Fibroblast of pulmonary artery (primary cell): ENCODE measurements at regions not wholly inside any gene's neighbourhood (a gene's known extent, or its start where the extent isn't known, plus 50 kb on each side); places are given as distances from the start of the nearest gene placed in this dataset.
A peak's percentile ranks its signal among the peaks of the same experiment; 100 is the strongest.

Experiments
- DNase-seq: peaks from one replicate; pipeline ENCODE4 v3.0.0-alpha.2; 2010; ENCODE audit warnings: low read depth
- H3K4me3 ChIP-seq: replicated peaks from 2 replicates; pipeline ENCODE4 v1.5.1; 2011; ENCODE audit warnings: low read depth, mild to moderate bottlenecking, control low read depth, low read length, moderate library complexity
- CTCF ChIP-seq: IDR thresholded peaks from 2 replicates; pipeline ENCODE4 v1.5.1; 2011; ENCODE audit warnings: mild to moderate bottlenecking, control low read depth, low read length, inconsistent platforms; ENCODE audit errors: missing control alignments

DNA sequence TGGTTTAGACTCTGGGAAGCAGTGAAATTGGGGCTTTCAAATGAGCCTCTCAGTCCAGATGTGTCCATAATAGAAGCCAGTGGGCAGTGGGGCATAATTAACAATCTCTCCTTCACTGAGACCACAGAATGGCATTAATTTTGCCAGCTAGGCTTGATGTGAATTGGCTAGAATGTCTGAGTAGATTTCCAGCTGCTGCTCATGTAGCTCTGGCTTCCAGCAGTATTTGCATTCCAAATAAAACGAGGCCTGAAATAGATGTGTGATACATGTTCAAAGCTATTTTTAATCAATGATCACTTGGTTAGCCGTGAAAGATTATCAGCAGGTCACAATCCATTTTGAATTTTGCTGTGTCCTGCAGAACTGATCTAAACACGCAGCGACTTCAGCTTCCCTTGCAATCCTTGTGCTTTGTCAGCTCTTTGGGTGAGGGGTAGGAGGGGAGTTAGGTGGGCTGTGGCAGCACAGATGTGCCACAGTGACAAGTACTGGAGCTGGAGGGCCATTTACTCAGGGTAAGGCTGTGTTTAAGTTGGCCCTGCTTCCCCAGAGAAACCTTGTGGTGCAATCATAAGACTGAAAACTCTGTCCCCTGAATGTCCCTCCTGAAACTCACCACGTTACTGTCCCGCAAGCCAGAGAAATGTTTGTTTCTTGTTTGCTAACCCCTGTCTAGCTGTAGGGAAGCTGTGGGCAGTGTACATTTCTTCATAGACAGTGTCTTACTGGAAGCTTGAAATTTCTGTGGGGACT lies 56.9 kb upstream of the TMEM178A start:
- H3K4me3 ChIP-seq: no peak overlapping the region
- DNase-seq: peak; percentile 42
- TF ChIP-seq CTCF: no peak

- no peak for DNase-seq
- no peak for TF ChIP-seq CTCF
- no peak overlapping the region for H3K4me3 ChIP-seq
Observed at GRCh38 chr2:39609917-39610316, 55.8 kb upstream of the TMEM178A start.

GRCh38 chr2:39615675-39616074 lies 50.0 kb upstream of the TMEM178A start:
- H3K4me3 ChIP-seq: no peak overlapping the region
- no peak for DNase-seq
- no peak for TF ChIP-seq CTCF
